SK-N-SH (cell line): ENCODE measurements at regions not wholly inside any gene's neighbourhood (a gene's known extent, or its start where the extent isn't known, plus 50 kb on each side); places are given as distances from the start of the nearest gene placed in this dataset.

Source experiments
- CTCF ChIA-PET: fragments of 300-600, 350-600 bp; formaldehyde crosslinking; extraction: SDS; loops from one replicate; lab custom pipeline; 2021; lab: Yijun Ruan, JAX
- POLR2A ChIA-PET: fragments of 350-600 bp; sonication (Branson Sonifier 250); formaldehyde crosslinking; extraction: SDS; loops from one replicate; lab custom pipeline; 2020; ENCODE audit warnings: antibody characterized with exemption, inconsistent platforms; lab: Yijun Ruan, JAX
- DNase-seq: peaks from one replicate; pipeline ENCODE4 v3.0.0; 2012
- H2AFZ ChIP-seq: fragments of 200-600 bp; sonication (generic); 2 replicates; pipeline ENCODE4 v1.8.1; 2016; ENCODE audit warnings: antibody characterized with exemption, mild to moderate bottlenecking, low read depth
- H3F3A ChIP-seq: fragments of 200-600 bp; sonication (generic); replicated peaks from 2 replicates; pipeline ENCODE3; 2016; ENCODE audit warnings: antibody characterized with exemption, mild to moderate bottlenecking; ENCODE audit not compliant: insufficient read depth
- H3K27ac ChIP-seq, 2 experiments: fragments of 200-500 bp in 1 of 2; fragments of 200-600 bp in 1 of 2; sonication (Bioruptor generic) in 1 of 2; sonication (generic), shearing (Covaris generic) in 1 of 2; 2 replicates each; pipeline versions ENCODE4 v1.5.1 to v1.6.1; 2014 to 2016; ENCODE audit warnings: low read depth in 2 of 2, inconsistent platforms in 1 of 2, low read length in 1 of 2, mild to moderate bottlenecking in 1 of 2, mixed read lengths in 1 of 2
- H3K27me3 ChIP-seq: fragments of 200-600 bp; sonication (generic), shearing (Covaris generic); 2 replicates; pipeline ENCODE4 v1.6.1; 2016; ENCODE audit warnings: mixed run types; ENCODE audit not compliant: insufficient read depth
- H3K36me3 ChIP-seq, 2 experiments: fragments of 200-500 bp in 1 of 2; fragments of 200-600 bp in 1 of 2; sonication (Bioruptor generic) in 1 of 2; sonication (generic) in 1 of 2; replicated peaks in 1 of 2; 2 replicates each; pipeline versions ENCODE3 to v1.5.1; 2014 to 2016; ENCODE audit warnings: low read length in 1 of 2, mild to moderate bottlenecking in 1 of 2; ENCODE audit not compliant: insufficient read depth in 2 of 2, control insufficient read depth in 1 of 2
- H3K4me1 ChIP-seq, 2 experiments: fragments of 200-500 bp in 1 of 2; fragments of 200-600 bp in 1 of 2; sonication (Bioruptor generic) in 1 of 2; sonication (generic), shearing (Covaris generic) in 1 of 2; 2 replicates each; pipeline versions ENCODE4 v1.5.1 to v1.6.1; 2014 to 2016; ENCODE audit warnings: low read depth in 1 of 2, low read length in 1 of 2, mixed run types in 1 of 2; ENCODE audit not compliant: insufficient read depth in 2 of 2, control insufficient read depth in 1 of 2
- H3K4me2 ChIP-seq: fragments of 200-600 bp; sonication (generic), shearing (Covaris generic); 2 replicates; pipeline ENCODE4 v1.6.1; 2017; ENCODE audit warnings: mixed run types
- H3K4me3 ChIP-seq, 2 experiments: fragments of 200-500 bp in 1 of 2; fragments of 200-600 bp in 1 of 2; sonication (Bioruptor generic) in 1 of 2; sonication (generic), shearing (Covaris generic) in 1 of 2; 2 replicates each; pipeline versions ENCODE4 v1.5.1 to v1.8.1; 2014 to 2016; ENCODE audit warnings: low read depth in 2 of 2, inconsistent platforms in 1 of 2, low read length in 1 of 2, mild to moderate bottlenecking in 1 of 2, mixed read lengths in 1 of 2, moderate library complexity in 1 of 2
- H3K79me2 ChIP-seq: fragments of 200-600 bp; sonication (generic); 2 replicates; pipeline ENCODE4 v1.8.1; 2017; ENCODE audit warnings: mild to moderate bottlenecking; ENCODE audit not compliant: insufficient read depth
- H3K9ac ChIP-seq: fragments of 200-600 bp; sonication (generic); 2 replicates; pipeline ENCODE4 v1.6.1; 2017; ENCODE audit warnings: mixed run types
- H3K9me2 ChIP-seq: fragments of 200-600 bp; sonication (generic); 2 replicates; pipeline ENCODE4 v1.6.1; 2017; ENCODE audit warnings: mixed run types
- H3K9me3 ChIP-seq: fragments of 200-600 bp; sonication (generic); 2 replicates; pipeline ENCODE4 v1.6.1; 2017; ENCODE audit warnings: mixed run types, mild to moderate bottlenecking, moderate library complexity
- H4K20me1 ChIP-seq: fragments of 200-600 bp; sonication (generic); 2 replicates; pipeline ENCODE4 v1.6.1; 2017; ENCODE audit warnings: mild to moderate bottlenecking, mixed run types; ENCODE audit not compliant: insufficient read depth
- EZH2phosphoT487 ChIP-seq: fragments of 200-600 bp; sonication (generic); IDR thresholded peaks from 2 replicates; pipeline ENCODE4 v1.6.1; 2017; ENCODE audit warnings: low read depth, mixed run types, mild to moderate bottlenecking, antibody characterized with exemption, moderate library complexity, borderline replicate concordance
- FOSL2 ChIP-seq: IDR thresholded peaks from 2 replicates; pipeline ENCODE4 v1.4.0; 2012; ENCODE audit warnings: low read depth, mild to moderate bottlenecking, moderate library complexity, borderline replicate concordance
- GABPA ChIP-seq: IDR thresholded peaks from 2 replicates; pipeline ENCODE4 v1.4.0; 2012; ENCODE audit warnings: low read depth, mild to moderate bottlenecking
- MXI1 ChIP-seq: IDR thresholded peaks from 2 replicates; pipeline ENCODE4 v1.6.1; 2012; ENCODE audit warnings: mild to moderate bottlenecking, low read depth, low read length, improper control_type of control experiment
- NFIC ChIP-seq: IDR thresholded peaks from 2 replicates; pipeline ENCODE4 v1.4.0; 2012; ENCODE audit warnings: borderline replicate concordance
- POLR2AphosphoS5 ChIP-seq: IDR thresholded peaks from 2 replicates; pipeline ENCODE4 v1.6.1; 2012; ENCODE audit warnings: low read depth, low read length
- RXRA ChIP-seq: IDR thresholded peaks from 2 replicates; pipeline ENCODE4 v1.4.0; 2012; ENCODE audit warnings: low read depth, mild to moderate bottlenecking, borderline replicate concordance
- SIN3A ChIP-seq: IDR thresholded peaks from 2 replicates; pipeline ENCODE4 v1.6.1; 2012; ENCODE audit warnings: low read depth, mild to moderate bottlenecking, low read length, moderate library complexity, borderline replicate concordance
- SMC3 ChIP-seq: IDR thresholded peaks from 2 replicates; pipeline ENCODE4 v1.6.1; 2012; ENCODE audit warnings: low read depth, low read length, improper control_type of control experiment
- TAF1 ChIP-seq: IDR thresholded peaks from 2 replicates; pipeline ENCODE4 v1.6.1; 2012; ENCODE audit warnings: low read depth, mild to moderate bottlenecking, low read length, moderate library complexity, borderline replicate concordance
- TEAD4 ChIP-seq: IDR thresholded peaks from 2 replicates; pipeline ENCODE4 v1.4.0; 2012; ENCODE audit warnings: mild to moderate bottlenecking, borderline replicate concordance; ENCODE audit not compliant: insufficient read depth
- WGBS: methylation state at CpG from one replicate; pipeline ENCODE4 v1.1.6; 2017; ENCODE audit warnings: low lambda C conversion rate; 5-methylcytosine and 5-hydroxymethylcytosine counted together
- TF ChIP-seq, protein P1 (sequence below): IDR thresholded peaks from 2 replicates; pipeline ENCODE4 v1.6.1; 2012; ENCODE audit warnings: mild to moderate bottlenecking, low read depth, low read length, moderate library complexity
- TF ChIP-seq, protein P2 (sequence below): IDR thresholded peaks from 2 replicates; pipeline ENCODE4 v1.4.0; 2012; ENCODE audit warnings: low read depth, borderline replicate concordance
- TF ChIP-seq, protein P3 (sequence below): IDR thresholded peaks from 2 replicates; pipeline ENCODE4; 2012
- TF ChIP-seq, protein P4 (sequence below): fragments of 200-600 bp; sonication (generic); IDR thresholded peaks from 2 replicates; pipeline ENCODE4 v1.6.1; 2017; ENCODE audit warnings: antibody characterized with exemption, mild to moderate bottlenecking, moderate library complexity

DNA sequence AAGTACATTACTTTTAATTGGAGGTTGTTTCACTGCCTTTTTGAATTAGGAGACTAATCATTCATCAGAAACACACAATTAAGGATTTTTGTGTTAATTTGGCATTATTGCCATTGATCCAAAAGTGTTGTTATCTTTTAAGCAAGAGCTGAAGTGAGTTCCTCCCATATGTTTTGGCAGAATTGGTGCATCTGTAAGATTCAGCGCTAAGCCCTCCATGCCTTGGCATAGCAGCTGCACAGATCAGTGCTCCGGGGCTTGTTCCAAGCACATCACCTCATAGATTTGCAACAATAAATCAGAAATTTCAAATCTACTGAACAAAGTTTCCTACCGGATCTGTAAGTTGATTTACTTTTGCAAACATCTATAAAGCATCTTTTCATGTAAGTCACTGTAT, 106.8 kb upstream of the PHACTR1 start (continued):
- TF ChIP-seq SIN3A = no peak
- TF ChIP-seq NFIC = no peak
- no peak for TF ChIP-seq GABPA
- TF ChIP-seq TEAD4 = no peak
- TF ChIP-seq, protein P1, sequence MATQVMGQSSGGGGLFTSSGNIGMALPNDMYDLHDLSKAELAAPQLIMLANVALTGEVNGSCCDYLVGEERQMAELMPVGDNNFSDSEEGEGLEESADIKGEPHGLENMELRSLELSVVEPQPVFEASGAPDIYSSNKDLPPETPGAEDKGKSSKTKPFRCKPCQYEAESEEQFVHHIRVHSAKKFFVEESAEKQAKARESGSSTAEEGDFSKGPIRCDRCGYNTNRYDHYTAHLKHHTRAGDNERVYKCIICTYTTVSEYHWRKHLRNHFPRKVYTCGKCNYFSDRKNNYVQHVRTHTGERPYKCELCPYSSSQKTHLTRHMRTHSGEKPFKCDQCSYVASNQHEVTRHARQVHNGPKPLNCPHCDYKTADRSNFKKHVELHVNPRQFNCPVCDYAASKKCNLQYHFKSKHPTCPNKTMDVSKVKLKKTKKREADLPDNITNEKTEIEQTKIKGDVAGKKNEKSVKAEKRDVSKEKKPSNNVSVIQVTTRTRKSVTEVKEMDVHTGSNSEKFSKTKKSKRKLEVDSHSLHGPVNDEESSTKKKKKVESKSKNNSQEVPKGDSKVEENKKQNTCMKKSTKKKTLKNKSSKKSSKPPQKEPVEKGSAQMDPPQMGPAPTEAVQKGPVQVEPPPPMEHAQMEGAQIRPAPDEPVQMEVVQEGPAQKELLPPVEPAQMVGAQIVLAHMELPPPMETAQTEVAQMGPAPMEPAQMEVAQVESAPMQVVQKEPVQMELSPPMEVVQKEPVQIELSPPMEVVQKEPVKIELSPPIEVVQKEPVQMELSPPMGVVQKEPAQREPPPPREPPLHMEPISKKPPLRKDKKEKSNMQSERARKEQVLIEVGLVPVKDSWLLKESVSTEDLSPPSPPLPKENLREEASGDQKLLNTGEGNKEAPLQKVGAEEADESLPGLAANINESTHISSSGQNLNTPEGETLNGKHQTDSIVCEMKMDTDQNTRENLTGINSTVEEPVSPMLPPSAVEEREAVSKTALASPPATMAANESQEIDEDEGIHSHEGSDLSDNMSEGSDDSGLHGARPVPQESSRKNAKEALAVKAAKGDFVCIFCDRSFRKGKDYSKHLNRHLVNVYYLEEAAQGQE = no peak
- TF ChIP-seq, all 33 proteins: peak for 0

DNA sequence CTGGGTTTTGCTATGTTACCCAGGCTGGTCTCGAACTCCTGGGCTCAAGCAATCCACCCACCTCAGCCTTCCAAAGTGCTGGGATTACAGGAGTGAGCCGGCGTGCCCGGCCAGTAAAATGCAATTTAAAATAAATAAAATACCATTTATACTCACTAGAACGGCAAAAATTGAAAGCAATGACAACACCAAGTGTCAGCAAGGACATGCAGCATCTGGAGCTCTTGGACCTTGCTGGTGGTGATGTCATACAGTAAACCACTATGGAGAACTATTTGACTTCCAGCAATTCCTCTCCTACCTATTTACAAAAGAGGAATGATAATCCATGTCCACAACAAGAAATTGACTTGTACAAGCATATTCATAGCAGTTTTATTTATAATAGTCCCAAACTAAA, 105.7 kb upstream of the PHACTR1 start:
- Histone ChIP-seq H3K4me1 (peaks cover 2 to 12% of the 10 kb centered on the region in 2 experiments; a peak in 2 of 4 replicates), H3K27ac (no peak overlapping the region), H4K20me1 (no peaks in the 10 kb centered on the region), H2AFZ (no peak overlapping the region), H3K4me2 (no peak overlapping the region), H3K27me3 (no peaks in the 10 kb centered on the region), H3K9ac (no peak overlapping the region), H3K36me3 (no peaks in the 10 kb centered on the region), H3K79me2 (no peaks in the 10 kb centered on the region), H3K9me3 (no peaks in the 10 kb centered on the region), H3K4me3 (no peak overlapping the region), H3F3A (no peaks in the 10 kb centered on the region), H3K9me2 (no peaks in the 10 kb centered on the region)
- 80% methylated on average over 5 of the region's 5 CpGs for WGBS
- no peak for DNase-seq
- ChIA-PET CTCF (interaction anchor here (0.6 to 1.9 kb wide), 5 partner anchors 25 to 1026 kb away, joined by 3 to 6 read pairs (median 3); partner anchors contain the start of gene EDN1), POLR2A (no interaction called here)
- TF ChIP-seq FOSL2 = no peak
- TF ChIP-seq SMC3 = no peak
- TF ChIP-seq TEAD4 = no peak
- TF ChIP-seq MXI1 = no peak
- TF ChIP-seq EZH2phosphoT487 = no peak
- TF ChIP-seq, protein P2, sequence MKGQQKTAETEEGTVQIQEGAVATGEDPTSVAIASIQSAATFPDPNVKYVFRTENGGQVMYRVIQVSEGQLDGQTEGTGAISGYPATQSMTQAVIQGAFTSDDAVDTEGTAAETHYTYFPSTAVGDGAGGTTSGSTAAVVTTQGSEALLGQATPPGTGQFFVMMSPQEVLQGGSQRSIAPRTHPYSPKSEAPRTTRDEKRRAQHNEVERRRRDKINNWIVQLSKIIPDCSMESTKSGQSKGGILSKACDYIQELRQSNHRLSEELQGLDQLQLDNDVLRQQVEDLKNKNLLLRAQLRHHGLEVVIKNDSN = no peak
- TF ChIP-seq TAF1 = no peak
- TF ChIP-seq POLR2AphosphoS5 = no peak
- TF ChIP-seq, protein P3, sequence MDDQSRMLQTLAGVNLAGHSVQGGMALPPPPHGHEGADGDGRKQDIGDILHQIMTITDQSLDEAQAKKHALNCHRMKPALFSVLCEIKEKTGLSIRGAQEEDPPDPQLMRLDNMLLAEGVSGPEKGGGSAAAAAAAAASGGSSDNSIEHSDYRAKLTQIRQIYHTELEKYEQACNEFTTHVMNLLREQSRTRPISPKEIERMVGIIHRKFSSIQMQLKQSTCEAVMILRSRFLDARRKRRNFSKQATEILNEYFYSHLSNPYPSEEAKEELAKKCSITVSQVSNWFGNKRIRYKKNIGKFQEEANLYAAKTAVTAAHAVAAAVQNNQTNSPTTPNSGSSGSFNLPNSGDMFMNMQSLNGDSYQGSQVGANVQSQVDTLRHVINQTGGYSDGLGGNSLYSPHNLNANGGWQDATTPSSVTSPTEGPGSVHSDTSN = no peak
- TF ChIP-seq, protein P4, sequence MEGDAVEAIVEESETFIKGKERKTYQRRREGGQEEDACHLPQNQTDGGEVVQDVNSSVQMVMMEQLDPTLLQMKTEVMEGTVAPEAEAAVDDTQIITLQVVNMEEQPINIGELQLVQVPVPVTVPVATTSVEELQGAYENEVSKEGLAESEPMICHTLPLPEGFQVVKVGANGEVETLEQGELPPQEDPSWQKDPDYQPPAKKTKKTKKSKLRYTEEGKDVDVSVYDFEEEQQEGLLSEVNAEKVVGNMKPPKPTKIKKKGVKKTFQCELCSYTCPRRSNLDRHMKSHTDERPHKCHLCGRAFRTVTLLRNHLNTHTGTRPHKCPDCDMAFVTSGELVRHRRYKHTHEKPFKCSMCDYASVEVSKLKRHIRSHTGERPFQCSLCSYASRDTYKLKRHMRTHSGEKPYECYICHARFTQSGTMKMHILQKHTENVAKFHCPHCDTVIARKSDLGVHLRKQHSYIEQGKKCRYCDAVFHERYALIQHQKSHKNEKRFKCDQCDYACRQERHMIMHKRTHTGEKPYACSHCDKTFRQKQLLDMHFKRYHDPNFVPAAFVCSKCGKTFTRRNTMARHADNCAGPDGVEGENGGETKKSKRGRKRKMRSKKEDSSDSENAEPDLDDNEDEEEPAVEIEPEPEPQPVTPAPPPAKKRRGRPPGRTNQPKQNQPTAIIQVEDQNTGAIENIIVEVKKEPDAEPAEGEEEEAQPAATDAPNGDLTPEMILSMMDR = no peak
- TF ChIP-seq RXRA = no peak
- TF ChIP-seq GABPA = no peak
